C1 segment of cervical spinal cord (tissue), 14 donors: ENCODE measurements at regions not wholly inside any gene's neighbourhood (a gene's known extent, or its start where the extent isn't known, plus 50 kb on each side); places are given as distances from the start of the nearest gene placed in this dataset.
"Not testable (repeated sequence)": the region's sequence is repeated elsewhere in the genome, so short reads cannot be mapped to it uniquely, and the experiment has no call there.

Experiments used
- DNase-seq, 14 donors: peaks; one replicate each; lab custom pipeline; 2025; lab: John Stamatoyannopoulos, UW

DNA sequence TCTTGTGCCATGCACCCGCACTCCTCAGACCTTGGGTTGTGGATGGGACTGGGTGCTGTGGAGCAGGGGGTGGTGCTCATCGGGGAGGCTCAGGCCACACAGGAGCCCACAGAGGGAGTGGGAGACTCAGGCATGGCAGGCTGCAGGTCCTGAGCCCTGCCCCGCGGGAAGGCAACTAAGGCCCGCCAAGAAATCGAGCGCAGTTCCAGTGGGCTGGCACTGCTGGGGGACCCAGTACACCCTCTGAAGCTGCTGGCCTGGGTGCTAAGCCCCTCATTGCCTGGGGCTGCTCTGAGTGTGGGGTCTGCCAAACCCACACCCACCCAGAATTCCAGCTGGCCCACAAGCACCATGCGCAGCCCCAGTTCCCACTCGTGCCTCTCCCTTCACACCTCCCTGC is 450.5 kb upstream of the FGF16 start:
- DNase-seq, result no peak

DNA sequence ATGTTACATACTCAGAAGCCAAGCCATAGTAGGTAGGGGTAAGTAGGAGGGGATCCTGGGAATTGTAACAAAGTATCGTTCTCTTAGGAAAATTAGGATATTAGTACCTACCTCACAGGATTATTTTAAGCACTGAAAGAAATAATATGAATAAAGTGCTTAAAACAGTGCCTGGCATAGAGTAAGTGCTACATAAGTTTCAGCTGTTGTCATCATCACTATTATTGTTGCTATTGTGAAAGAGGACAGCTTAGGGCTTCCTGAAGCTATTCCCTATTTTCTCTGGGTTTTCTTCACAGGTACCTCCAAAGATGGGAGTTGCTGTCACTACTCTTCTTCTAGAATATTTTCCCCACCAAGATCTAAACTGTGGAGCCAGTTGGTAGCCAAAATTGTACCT is 443.7 kb upstream of the FGF16 start:
- DNase-seq, result no peak

DNA sequence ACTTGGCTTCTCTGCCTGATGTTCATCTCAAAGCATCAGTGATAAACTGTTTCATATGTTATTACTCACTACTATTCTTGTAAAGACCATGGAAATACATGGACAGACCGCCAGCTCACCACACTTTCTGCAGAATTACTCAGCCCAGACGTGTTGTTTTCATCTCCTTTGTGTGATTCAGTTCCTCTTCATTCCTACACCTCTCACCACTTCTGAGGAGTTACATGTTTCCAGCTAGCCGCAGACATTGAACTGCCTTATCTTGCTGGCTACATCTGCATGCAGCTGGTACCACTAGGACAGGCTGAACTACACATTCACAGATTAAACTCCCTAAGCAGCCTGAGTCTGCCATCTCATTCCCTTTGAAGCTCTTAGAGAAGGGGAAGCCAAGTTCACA is 443.2 kb upstream of the FGF16 start:
- no peak for DNase-seq

DNA sequence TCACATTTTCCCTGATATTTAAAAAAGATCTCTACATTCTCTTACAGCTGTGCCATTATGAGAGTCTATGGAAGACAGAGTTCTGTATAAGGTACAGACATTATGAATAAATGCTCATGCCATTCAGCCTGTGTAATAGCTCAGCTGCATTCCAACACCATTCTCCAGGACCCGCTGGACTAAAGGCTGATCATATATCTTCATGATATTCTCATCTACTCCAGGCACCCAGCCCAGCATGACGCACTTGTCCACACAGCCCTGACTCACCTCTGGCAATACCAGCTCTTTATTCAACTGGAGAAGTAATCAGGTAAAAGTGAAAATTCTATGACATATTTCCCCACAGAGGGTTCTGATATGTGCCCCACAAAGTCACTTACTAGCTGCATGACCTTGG is 437.5 kb upstream of the FGF16 start:
- DNase-seq, result no peak

DNA sequence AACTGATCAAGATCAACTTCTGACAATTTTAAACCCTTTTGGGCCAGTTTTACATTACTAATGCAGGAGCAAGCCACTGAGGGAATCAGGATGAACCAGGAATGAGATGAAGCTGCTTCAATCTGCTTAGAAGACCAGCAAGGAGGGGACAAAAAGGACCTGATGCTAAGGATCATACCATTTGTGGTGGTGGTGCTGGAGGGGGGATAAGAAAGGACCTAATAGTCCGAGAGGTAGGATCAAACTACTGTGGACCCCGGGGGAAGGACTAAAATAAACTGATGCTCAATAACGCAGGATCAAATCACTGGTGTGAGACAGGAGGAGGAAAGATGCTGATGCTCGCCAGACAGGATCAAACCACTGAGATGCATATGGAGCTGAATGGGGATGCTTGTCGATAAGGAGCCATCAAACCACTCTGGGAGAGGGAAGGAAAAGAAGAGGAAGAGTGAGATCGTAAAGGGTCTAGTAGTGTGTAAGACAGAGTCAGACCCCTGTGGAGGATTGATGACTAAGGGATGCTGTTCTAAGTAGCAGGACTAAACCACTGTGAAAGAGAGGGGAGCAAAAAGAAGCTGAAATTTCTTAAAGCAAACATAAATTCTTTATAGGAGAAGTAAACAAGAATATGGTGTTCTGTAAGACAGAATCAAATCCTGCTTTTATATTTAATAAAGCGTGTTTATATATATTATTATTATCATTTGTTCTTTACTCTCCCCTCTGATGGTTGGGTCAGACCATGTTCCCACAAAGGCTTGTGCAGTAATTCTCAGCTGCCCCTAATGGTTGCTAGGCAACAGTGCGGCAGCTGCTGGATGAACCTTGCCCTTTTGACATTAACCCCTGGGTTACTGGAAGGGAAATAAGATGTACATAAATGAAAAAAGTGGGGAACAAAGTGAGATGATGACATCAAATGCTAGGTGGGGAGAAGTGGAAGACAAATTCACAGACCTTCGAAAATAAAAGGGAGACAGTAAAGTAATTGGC is 432.5 kb upstream of the FGF16 start:
- DNase-seq, result peak in 8 of 14 donors; percentile 0 to 24 (median 6)

DNA sequence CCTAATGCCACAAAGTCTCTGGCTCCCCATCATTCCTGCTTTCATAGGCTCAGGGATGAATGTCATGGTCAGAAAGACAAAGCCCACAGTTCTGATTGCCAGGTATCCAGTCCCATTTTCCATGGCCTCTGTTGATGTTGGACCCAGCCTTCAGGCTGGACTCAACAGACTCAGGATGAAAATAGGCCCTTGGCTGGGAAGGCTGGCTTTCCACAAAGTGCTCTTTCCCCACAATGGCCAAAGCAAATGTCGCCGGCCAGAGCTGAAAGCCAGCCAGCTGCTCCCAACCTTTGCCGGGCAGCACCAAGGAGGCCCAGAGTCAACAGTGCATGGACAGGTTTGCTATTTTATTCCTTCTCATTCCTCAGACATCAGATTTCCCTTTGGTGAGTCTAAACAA is 430.1 kb upstream of the FGF16 start:
- no peak for DNase-seq

DNA sequence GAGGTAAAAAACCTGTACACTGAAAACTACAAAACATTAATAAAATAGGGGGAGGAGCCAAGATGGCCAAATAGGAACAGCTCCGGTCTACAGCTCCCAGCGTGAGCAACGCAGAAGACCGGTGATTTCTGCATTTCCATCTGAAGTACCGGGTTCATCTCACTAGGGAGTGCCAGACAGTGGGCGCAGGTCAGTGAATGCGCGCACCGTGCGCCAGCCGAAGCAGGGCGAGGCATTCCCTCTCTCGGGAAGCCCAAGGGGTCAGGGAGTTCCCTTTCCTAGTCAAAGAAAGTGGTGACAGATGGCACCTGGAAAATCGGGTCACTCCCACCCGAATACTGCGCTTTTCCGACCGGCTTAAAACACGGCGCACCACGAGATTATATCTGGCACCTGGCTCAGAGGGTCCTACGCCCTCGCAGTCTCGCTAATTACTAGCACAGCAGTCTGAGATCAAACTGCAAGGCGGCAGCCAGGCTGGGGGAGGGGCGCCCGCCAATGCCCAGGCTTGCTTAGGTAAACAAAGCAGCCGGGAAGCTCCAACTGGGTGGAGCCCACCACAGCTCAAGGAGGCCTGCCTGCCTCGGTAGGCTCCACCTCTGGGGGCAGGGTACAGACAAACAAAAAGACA is 400.9 kb upstream of the FGF16 start:
- not testable (repeated sequence) for DNase-seq

DNA sequence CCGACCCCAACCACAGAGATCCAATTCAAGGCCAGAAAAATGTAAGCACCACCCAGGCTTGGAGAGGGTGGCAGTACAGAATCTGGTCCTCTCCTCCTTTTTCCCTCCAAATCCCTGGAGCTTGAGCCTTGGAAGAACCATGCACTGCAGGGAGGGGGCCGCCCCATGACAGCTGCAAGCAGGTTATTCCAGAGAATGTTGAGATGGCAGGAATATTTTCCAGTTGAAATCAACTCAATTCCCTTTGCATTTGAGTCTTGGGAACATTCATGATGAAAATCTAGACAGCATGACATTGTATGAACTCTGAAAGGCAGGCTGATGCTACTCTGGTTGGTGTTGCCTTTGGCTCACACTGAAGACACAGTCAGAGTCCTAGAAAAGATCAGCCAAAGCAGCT is 386.6 kb upstream of the FGF16 start:
- DNase-seq, result no peak

DNA sequence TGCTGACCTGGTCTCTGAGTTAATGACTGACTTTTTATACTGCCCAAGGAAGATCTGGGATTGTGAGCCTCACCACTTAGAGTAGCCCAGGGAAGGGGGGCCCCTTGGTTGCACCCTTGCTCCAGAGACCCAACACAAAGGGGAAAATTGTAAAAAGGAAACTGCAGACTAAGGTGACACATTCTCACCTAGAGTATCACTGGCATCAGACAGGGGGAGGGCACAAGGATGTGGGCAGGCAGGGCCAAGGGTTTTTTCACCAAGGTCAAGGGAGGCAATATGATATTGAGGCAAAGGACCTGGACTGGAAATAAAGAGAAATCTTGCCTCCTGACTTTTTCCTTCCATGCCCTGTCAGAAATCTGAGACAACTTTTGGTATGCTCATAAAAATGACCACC is 386.2 kb upstream of the FGF16 start:
- no peak for DNase-seq

DNA sequence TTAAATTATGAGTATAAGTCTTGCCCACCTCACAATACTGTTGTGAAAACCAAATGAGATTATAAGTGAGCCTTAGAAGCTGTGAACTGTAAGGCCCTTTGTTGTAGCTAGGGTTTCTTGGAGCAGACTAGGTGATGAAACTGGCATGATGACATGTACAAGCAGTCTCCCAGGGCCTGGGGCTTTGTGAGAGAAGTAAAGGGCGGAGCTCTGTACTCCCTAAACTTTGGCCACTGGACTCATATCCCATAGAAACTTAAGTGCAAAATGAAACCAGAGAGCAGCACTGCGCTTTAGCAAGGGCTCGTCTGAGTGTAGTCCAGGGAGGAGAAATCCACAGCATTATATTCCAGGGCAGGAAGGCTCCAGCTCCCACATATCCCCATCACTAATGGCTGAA is 385.6 kb upstream of the FGF16 start:
- no peak for DNase-seq

DNA sequence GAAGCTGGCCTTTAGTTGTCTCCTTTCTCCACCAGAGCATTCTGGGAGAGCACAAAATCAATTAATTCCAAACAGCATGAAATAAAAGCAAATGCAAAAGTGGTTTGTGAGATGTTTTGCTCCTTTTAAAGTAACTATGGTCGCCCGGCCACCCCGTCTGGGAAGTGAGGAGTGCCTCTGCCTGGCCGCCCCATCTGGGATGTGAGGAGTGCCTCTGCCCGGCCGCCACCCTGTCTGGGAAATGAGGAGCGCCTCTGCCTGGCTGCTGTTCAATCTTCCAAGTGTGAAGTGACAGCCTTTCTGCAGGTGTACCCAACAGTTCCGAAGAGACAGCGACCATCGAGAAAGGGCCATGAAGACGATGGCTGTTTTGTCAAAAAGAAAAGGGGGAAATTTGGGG is 381.3 kb upstream of the FGF16 start:
- no peak for DNase-seq

DNA sequence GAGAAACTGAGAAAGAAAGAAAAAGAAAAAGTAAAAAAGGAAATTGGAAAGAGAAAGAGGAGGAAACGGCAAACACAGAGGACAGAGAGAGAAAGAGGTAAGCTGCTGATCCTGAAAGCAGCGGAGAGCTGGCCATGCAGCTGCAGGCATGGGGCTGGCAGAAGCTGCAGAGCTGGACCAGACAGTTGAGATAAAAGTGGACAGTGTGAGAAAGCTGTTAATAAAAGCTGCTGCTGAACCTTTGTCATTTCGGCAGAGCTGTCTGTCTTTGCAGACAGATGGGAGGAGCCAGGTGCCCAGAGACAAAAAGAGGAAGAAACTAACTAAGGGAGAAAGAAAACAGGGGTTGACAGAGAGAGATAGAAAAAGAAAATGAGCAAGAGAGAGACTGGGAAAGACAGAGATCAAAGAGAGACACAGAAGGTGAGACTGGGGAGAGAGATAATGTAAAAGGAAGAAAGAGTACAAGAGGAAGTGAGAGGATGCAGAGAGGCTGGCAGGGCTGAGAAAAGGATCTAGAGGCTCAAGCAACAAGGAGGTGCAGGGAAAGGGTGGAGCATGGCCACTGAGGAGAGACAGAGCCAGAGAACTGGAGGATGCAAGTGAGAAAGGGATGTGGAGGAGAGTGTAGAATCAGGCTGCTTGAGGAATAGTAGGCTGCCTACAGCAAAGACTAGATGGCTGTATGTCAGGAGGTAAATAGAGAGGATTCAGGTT is 376.8 kb upstream of the FGF16 start:
- no peak for DNase-seq

DNA sequence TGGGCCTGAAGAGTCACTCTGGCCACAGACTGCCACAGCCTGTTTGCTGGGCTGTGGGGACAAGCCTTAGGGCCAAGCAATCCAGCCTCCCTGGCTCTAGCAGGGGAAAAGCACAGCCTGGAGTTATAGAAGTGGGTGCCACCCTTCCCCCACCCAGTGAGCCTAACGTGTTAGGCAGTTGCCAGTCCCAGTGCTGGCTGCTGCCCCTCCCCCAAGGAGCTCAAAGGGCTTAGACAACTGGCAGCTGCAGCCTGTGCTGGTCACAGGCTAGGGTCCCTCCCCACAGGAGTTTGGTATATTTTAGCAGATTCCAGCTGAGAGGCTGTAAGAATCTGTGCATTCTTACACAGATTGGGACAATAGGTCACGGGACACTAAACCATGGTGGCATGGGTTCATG is 370.3 kb upstream of the FGF16 start:
- no peak for DNase-seq

DNA sequence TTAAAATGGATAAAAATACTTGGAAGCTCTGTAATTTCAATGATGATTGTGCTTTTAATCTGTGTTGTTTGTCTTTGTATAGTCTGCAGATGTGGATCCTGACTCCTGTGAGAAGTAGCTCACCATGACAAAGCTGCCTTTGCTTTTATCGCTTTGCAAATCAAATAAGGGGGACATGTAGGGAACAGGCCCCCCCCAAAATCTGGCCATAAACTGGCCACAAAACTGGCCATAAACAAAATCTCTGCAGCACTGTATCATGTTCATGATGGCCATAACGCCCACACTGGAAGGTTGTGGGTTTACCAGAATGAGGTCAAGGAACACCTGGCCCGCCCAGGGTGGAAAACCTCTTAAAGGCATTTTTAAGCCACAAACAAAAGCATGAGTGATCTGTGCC is 366.0 kb upstream of the FGF16 start:
- not testable (repeated sequence) for DNase-seq

DNA sequence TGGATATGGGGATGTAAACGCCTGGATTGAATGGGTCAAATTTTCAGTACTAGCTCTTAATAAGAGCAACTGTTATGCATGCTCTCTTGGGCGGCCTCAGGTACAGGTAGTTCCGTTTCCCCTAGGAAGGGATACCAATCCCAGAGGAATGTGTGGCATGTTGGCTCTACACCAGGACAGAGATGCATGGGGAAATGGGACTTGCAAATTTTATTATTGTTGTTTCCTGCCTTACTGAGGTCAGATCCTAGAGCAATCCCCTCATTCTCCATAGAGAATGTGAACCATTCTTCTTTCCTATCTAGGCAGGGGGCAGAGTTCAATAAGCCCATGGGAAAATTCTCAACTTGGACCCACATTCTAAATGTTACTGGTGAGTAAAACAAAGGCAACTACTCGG is 361.8 kb upstream of the FGF16 start:
- DNase-seq, result no peak

DNA sequence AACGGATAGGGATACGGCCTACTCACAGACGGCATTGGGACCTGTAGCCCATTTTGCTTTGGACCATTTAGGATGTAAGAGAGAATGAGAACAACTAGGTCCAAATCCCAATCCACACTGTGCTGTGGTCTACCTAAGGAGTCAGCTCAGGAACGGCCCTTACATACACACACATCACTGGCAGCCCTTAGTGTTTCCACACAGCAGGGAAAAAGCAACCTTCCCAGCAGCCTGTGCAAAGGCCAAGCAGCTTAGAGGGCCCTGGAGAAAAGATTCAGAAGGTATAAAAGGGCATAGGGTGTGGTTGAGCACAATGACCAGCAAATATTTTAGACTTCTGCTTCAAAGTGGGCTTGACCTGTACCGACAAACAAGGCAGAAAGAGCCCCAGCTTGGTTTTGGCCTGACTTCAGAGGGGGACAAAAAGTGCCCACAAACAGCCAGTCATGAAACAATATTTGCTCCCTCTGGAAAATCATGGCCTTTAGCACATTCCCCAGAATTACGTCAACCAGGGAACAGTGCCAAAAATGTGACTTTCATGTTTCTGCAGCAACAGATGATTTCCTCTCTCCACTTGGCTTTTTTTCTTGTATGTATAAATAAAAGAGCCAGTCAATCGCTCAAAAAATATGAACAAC is 359.5 kb upstream of the FGF16 start:
- DNase-seq, result no peak

DNA sequence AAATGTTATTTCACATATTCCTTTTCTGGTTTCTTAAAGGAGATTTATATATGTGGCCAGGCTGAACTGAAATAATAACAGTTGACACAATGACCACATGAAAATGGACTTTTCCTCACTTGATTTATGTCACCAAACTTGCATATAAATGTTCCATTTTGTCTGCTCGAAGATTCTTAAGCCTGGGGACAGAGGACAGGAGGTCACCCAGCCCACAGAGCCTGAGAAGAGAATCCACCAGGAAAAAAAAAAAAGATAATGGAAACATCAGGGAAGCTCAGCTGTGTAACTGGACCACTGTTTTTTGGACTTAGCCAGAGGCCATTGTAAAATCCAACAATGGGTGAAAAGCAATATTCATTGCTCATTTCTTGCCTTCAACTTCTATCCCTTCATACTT is 359.0 kb upstream of the FGF16 start:
- DNase-seq, result no peak

DNA sequence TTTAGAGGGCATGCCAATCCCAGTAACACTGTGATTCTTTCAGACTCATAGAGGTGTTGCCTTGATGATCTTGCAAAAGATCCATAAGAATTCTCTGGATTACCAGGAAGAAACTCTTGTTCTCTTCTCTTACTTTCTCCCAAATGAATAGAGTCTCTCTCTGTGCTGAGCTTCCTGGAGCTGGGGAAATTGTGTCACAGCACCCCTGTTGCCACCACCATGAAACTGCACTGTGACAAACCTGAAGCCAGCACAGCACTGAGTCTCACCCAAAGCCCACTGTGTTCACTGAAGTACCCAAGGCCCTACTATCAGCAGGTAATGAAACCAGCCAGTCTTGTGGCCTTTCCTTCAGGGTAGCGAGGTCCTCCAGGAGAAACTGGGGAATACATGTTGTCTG is 332.7 kb upstream of the FGF16 start:
- DNase-seq, result no peak

DNA sequence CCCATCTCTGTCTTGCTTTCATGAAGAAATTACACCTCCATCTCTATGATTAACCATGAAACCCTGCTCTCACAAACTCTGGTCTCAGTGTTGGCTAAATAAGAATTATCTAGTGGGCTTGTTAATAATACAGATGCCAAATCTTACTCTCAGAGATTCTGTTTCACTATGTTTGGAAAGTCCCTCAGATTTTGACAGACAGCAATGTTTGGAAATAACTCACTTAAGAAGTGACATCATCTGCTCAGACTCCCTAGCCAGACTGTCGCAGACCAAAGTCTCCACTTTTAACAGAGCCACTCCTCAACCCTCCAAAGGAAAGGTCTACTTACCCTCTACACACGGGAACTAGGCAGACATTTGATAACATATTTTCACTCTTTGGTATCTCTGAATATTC is 328.5 kb upstream of the FGF16 start:
- DNase-seq, result no peak

DNA sequence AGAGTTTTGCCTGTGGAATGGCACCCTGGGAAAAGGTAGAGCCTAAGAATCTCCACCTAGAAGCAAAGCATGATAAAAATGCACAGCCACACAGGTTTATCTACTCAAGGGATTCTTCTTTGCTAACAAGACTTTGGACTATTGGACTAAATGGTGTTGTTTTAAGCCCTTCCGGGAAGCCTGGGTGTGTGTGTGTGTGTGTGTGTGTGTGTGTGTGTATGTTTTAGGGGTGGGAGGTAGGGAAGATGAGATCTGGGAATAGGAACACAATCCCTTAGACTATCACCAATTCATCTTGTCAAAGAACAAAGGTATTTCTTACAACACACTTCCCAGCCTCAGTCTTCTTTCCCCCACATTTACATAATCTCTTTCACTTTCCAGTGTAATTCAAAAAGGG is 327.5 kb upstream of the FGF16 start:
- DNase-seq, result no peak

DNA sequence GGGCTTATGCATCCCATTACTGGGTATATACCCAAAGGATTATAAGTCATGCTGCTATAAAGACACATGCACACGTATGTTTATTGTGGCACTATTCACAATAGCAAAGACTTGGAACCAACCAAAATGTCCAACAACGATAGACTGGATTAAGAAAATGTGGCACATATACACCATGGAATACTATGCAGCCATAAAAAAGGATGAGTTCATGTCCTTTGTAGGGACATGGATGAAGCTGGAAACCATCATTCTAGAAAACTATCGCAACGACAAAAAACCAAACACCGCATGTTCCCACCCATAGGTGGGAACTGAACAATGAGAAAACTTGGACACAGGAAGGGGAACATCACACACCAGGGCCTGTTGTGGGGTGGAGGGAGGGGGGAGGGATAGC is 323.3 kb upstream of the FGF16 start:
- DNase-seq, result not testable (repeated sequence)

DNA sequence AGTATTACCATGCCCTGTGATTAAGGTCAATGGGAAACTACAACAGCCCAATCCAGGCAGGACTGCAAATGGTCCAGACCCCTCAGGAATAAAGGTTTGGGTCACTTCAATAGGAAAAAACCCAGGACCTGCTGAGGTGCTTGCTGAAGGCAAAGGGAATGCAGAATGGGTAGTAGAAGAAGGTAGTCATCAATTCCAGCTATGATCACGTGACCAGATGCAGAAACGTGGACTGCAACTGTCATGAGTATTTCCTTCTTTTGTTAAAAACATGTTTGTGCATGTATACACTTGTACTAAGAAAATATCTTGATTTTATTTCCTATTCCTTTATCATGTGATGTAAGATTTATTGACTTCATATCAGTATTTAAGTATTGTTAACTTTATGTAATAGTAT is 319.6 kb upstream of the FGF16 start:
- DNase-seq, result not testable (repeated sequence)
